ENCODE measurements at regions not wholly inside any gene's neighbourhood (a gene's known extent, or its start where the extent isn't known, plus 50 kb on each side); places are given as distances from the start of the nearest gene placed in this dataset.

- Histone ChIP-seq H4K8ac (ENCODE audit: low read length) (no peak overlapping the region), H3K18ac (ENCODE audit: low read depth in 1 of 2, low read length in 2 of 2) (no peak overlapping the region), H3K36me3 (ENCODE audit: control insufficient read depth in 1 of 2, insufficient read depth in 2 of 2, low read depth in 1 of 2, low read length in 2 of 2) (no peaks in the 10 kb centered on the region), H3K27me3 (ENCODE audit: control insufficient read depth in 1 of 2, insufficient read depth in 1 of 2, low read length in 2 of 2) (no peaks in the 10 kb centered on the region), H3K23ac (ENCODE audit: low read length in 2 of 2) (no peak overlapping the region), H2BK120ac (ENCODE audit: low read depth, low read length) (no peak overlapping the region), H2AK5ac (ENCODE audit: low read length, severe bottlenecking) (no peak overlapping the region), H3K14ac (ENCODE audit: low read length in 2 of 2) (no peak overlapping the region), H3K4me2 (ENCODE audit: low read length, poor library complexity, severe bottlenecking) (no peak overlapping the region), H4K91ac (ENCODE audit: low read length) (no peak overlapping the region), H3K9me3 (ENCODE audit: control insufficient read depth, low read length) (peaks cover 7% of the 10 kb centered on the region), H3K4me3 (ENCODE audit: insufficient read depth in 1 of 2, low read depth in 1 of 2, low read length in 2 of 2) (no peak overlapping the region), H2BK12ac (ENCODE audit: low read length in 2 of 2) (no peak overlapping the region), H3K4ac (ENCODE audit: low read depth in 1 of 2, low read length in 2 of 2) (no peak overlapping the region), H2BK15ac (ENCODE audit: low read depth, poor library complexity, severe bottlenecking) (no peak overlapping the region), H3K9ac (ENCODE audit: low read length) (no peak overlapping the region), H3K4me1 (ENCODE audit: control insufficient read depth, insufficient read depth, low read depth, low read length) (no peaks in the 10 kb centered on the region), H3K79me1 (replicated peaks; ENCODE audit: low read length, poor library complexity, severe bottlenecking) (no peaks in the 10 kb centered on the region), H3K27ac (ENCODE audit: low read length, poor library complexity, severe bottlenecking) (no peak overlapping the region), H2AFZ (ENCODE audit: low read depth, low read length) (no peak overlapping the region), H2BK5ac (ENCODE audit: low read depth, low read length, poor library complexity, severe bottlenecking) (no peak overlapping the region)
- 80% methylated on average over 5 of the region's 5 CpGs for WGBS
- no peak for DNase-seq
Measured at GRCh38 chr5:166433679-166434078, 1857.8 kb upstream of the WWC1 start.

- Histone ChIP-seq H3K27me3 (ENCODE audit: control insufficient read depth in 1 of 2, insufficient read depth in 1 of 2, low read length in 2 of 2) (no peaks in the 10 kb centered on the region), H3K4me2 (ENCODE audit: low read length, poor library complexity, severe bottlenecking) (no peak overlapping the region), H2AK5ac (ENCODE audit: low read length, severe bottlenecking) (no peak overlapping the region), H3K14ac (ENCODE audit: low read length in 2 of 2) (no peak overlapping the region), H3K18ac (ENCODE audit: low read depth in 1 of 2, low read length in 2 of 2) (no peak overlapping the region), H2BK5ac (ENCODE audit: low read depth, low read length, poor library complexity, severe bottlenecking) (no peak overlapping the region), H3K23ac (ENCODE audit: low read length in 2 of 2) (no peak overlapping the region), H3K4ac (ENCODE audit: low read depth in 1 of 2, low read length in 2 of 2) (no peak overlapping the region), H4K91ac (ENCODE audit: low read length) (no peak overlapping the region), H3K4me3 (ENCODE audit: insufficient read depth in 1 of 2, low read depth in 1 of 2, low read length in 2 of 2) (no peak overlapping the region), H4K8ac (ENCODE audit: low read length) (no peak overlapping the region), H3K4me1 (ENCODE audit: control insufficient read depth, insufficient read depth, low read depth, low read length) (no peaks in the 10 kb centered on the region), H3K9me3 (ENCODE audit: control insufficient read depth, low read length) (peaks cover 10% of the 10 kb centered on the region), H3K79me1 (replicated peaks; ENCODE audit: low read length, poor library complexity, severe bottlenecking) (no peaks in the 10 kb centered on the region), H2BK120ac (ENCODE audit: low read depth, low read length) (no peak overlapping the region), H2BK12ac (ENCODE audit: low read length in 2 of 2) (no peak overlapping the region), H2AFZ (ENCODE audit: low read depth, low read length) (no peak overlapping the region), H2BK15ac (ENCODE audit: low read depth, poor library complexity, severe bottlenecking) (no peak overlapping the region), H3K27ac (ENCODE audit: low read length, poor library complexity, severe bottlenecking) (no peak overlapping the region), H3K9ac (ENCODE audit: low read length) (no peak overlapping the region), H3K36me3 (ENCODE audit: control insufficient read depth in 1 of 2, insufficient read depth in 2 of 2, low read depth in 1 of 2, low read length in 2 of 2) (no peaks in the 10 kb centered on the region)
- peak; percentile 67 for DNase-seq
- no CpG with 5 or more reads among the region's 3 CpGs for WGBS
Measured at GRCh38 chr5:166436872-166437271, 1854.6 kb upstream of the WWC1 start.

- 100% methylated on average over 2 of the region's 3 CpGs for WGBS
- no peak overlapping the region for H3K4ac ChIP-seq (ENCODE audit: low read depth in 1 of 2, low read length in 2 of 2)
- H2AFZ ChIP-seq (ENCODE audit: low read depth, low read length): no peak overlapping the region
- H3K27ac ChIP-seq (ENCODE audit: low read length, poor library complexity, severe bottlenecking): no peak overlapping the region
- no peak overlapping the region for H4K91ac ChIP-seq (ENCODE audit: low read length)
- H3K14ac ChIP-seq (ENCODE audit: low read length in 2 of 2): no peak overlapping the region
- no peak overlapping the region for H3K23ac ChIP-seq (ENCODE audit: low read length in 2 of 2)
- H2BK15ac ChIP-seq (ENCODE audit: low read depth, poor library complexity, severe bottlenecking): no peak overlapping the region
- H4K8ac ChIP-seq (ENCODE audit: low read length): no peak overlapping the region
- H2AK5ac ChIP-seq (ENCODE audit: low read length, severe bottlenecking): no peak overlapping the region
- H3K9me3 ChIP-seq (ENCODE audit: control insufficient read depth, low read length): peaks cover 37% of the 10 kb centered on the region
- H3K79me1 ChIP-seq (replicated peaks; ENCODE audit: low read length, poor library complexity, severe bottlenecking): no peaks in the 10 kb centered on the region
- H2BK5ac ChIP-seq (ENCODE audit: low read depth, low read length, poor library complexity, severe bottlenecking): no peak overlapping the region
- H3K4me3 ChIP-seq (ENCODE audit: insufficient read depth in 1 of 2, low read depth in 1 of 2, low read length in 2 of 2): no peak overlapping the region
- no peaks in the 10 kb centered on the region for H3K4me1 ChIP-seq (ENCODE audit: control insufficient read depth, insufficient read depth, low read depth, low read length)
- no peak overlapping the region for H2BK120ac ChIP-seq (ENCODE audit: low read depth, low read length)
- H3K27me3 ChIP-seq (ENCODE audit: control insufficient read depth in 1 of 2, insufficient read depth in 1 of 2, low read length in 2 of 2): no peaks in the 10 kb centered on the region
- no peak for DNase-seq
- H3K18ac ChIP-seq (ENCODE audit: low read depth in 1 of 2, low read length in 2 of 2): no peak overlapping the region
- H3K36me3 ChIP-seq (ENCODE audit: control insufficient read depth in 1 of 2, insufficient read depth in 2 of 2, low read depth in 1 of 2, low read length in 2 of 2): no peaks in the 10 kb centered on the region
- H3K4me2 ChIP-seq (ENCODE audit: low read length, poor library complexity, severe bottlenecking): no peak overlapping the region
- H3K9ac ChIP-seq (ENCODE audit: low read length): no peak overlapping the region
- no peak overlapping the region for H2BK12ac ChIP-seq (ENCODE audit: low read length in 2 of 2)
Measured at GRCh38 chr5:166486348-166486747, 1805.1 kb upstream of the WWC1 start.

GRCh38 chr5:166488560-166488959 lies 1802.9 kb upstream of the WWC1 start:
- no peak overlapping the region for H3K23ac ChIP-seq (ENCODE audit: low read length in 2 of 2)
- no peak overlapping the region for H2BK12ac ChIP-seq (ENCODE audit: low read length in 2 of 2)
- no peak overlapping the region for H3K4ac ChIP-seq (ENCODE audit: low read depth in 1 of 2, low read length in 2 of 2)
- H3K27ac ChIP-seq (ENCODE audit: low read length, poor library complexity, severe bottlenecking): no peak overlapping the region
- H3K4me1 ChIP-seq (ENCODE audit: control insufficient read depth, insufficient read depth, low read depth, low read length): no peaks in the 10 kb centered on the region
- WGBS: 100% methylated on average over 2 of the region's 3 CpGs
- H2BK15ac ChIP-seq (ENCODE audit: low read depth, poor library complexity, severe bottlenecking): no peak overlapping the region
- no peak overlapping the region for H2AK5ac ChIP-seq (ENCODE audit: low read length, severe bottlenecking)
- no peak overlapping the region for H4K8ac ChIP-seq (ENCODE audit: low read length)
- H3K9ac ChIP-seq (ENCODE audit: low read length): no peak overlapping the region
- H3K18ac ChIP-seq (ENCODE audit: low read depth in 1 of 2, low read length in 2 of 2): no peak overlapping the region
- no peak overlapping the region for H3K4me3 ChIP-seq (ENCODE audit: insufficient read depth in 1 of 2, low read depth in 1 of 2, low read length in 2 of 2)
- no peaks in the 10 kb centered on the region for H3K36me3 ChIP-seq (ENCODE audit: control insufficient read depth in 1 of 2, insufficient read depth in 2 of 2, low read depth in 1 of 2, low read length in 2 of 2)
- no peaks in the 10 kb centered on the region for H3K79me1 ChIP-seq (replicated peaks; ENCODE audit: low read length, poor library complexity, severe bottlenecking)
- peaks cover 21% of the 10 kb centered on the region for H3K9me3 ChIP-seq (ENCODE audit: control insufficient read depth, low read length)
- H4K91ac ChIP-seq (ENCODE audit: low read length): no peak overlapping the region
- H3K14ac ChIP-seq (ENCODE audit: low read length in 2 of 2): no peak overlapping the region
- no peak for DNase-seq
- H3K4me2 ChIP-seq (ENCODE audit: low read length, poor library complexity, severe bottlenecking): no peak overlapping the region
- no peak overlapping the region for H2AFZ ChIP-seq (ENCODE audit: low read depth, low read length)
- H3K27me3 ChIP-seq (ENCODE audit: control insufficient read depth in 1 of 2, insufficient read depth in 1 of 2, low read length in 2 of 2): no peaks in the 10 kb centered on the region
- H2BK5ac ChIP-seq (ENCODE audit: low read depth, low read length, poor library complexity, severe bottlenecking): no peak overlapping the region
- no peak overlapping the region for H2BK120ac ChIP-seq (ENCODE audit: low read depth, low read length)
